MCF 10A (cell line): ENCODE measurements at regions not wholly inside any gene's neighbourhood (a gene's known extent, or its start where the extent isn't known, plus 50 kb on each side); places are given as distances from the start of the nearest gene placed in this dataset.

ENCODE experiments used
- BruUV-seq: library from RNA; stranded (reverse); fragments of 400-500 nt; replicated peaks from 2 replicates; lab custom pipeline; 2021; lab: Mats Ljungman, UMichigan
- CTCF ChIA-PET: fragments of 300-600 bp; sonication (Branson Sonifier 250); formaldehyde crosslinking; extraction: SDS; loops from one replicate; lab custom pipeline; 2021; ENCODE audit warnings: antibody characterized with exemption, inconsistent platforms; lab: Yijun Ruan, JAX
- POLR2A ChIA-PET: fragments of 300-600, 350-650 bp; sonication (Branson Sonifier 250); formaldehyde crosslinking; extraction: SDS; loops from one replicate; lab custom pipeline; 2020; ENCODE audit warnings: antibody characterized with exemption, inconsistent platforms; lab: Yijun Ruan, JAX
- DNase-seq: peaks from one replicate; pipeline ENCODE4 v3.0.0-alpha.2; 2018; ENCODE audit not compliant: unreplicated experiment
- H3K27ac Mint-ChIP-seq: one replicate; pipeline ENCODE4 v1.8.0; 2022; ENCODE audit warnings: mild to moderate bottlenecking, low read depth, mixed read lengths; ENCODE audit not compliant: unreplicated experiment
- H3K27me3 Mint-ChIP-seq: one replicate; pipeline ENCODE4 v1.8.0; 2022; ENCODE audit warnings: mixed read lengths; ENCODE audit not compliant: insufficient read depth, unreplicated experiment
- H3K36me3 Mint-ChIP-seq: one replicate; pipeline ENCODE4 v1.8.0; 2022; ENCODE audit warnings: mild to moderate bottlenecking, moderate library complexity, mixed read lengths; ENCODE audit not compliant: insufficient read depth, unreplicated experiment
- H3K4me1 Mint-ChIP-seq: one replicate; pipeline ENCODE4 v1.8.0; 2022; ENCODE audit warnings: mixed read lengths; ENCODE audit not compliant: insufficient read depth, unreplicated experiment
- H3K4me3 Mint-ChIP-seq: one replicate; pipeline ENCODE4 v1.8.0; 2022; ENCODE audit warnings: mild to moderate bottlenecking, moderate library complexity, mixed read lengths; ENCODE audit not compliant: unreplicated experiment
- H3K9me3 Mint-ChIP-seq: one replicate; pipeline ENCODE4 v1.8.0; 2022; ENCODE audit warnings: mixed read lengths; ENCODE audit not compliant: unreplicated experiment
- intact Hi-C: fragments of 100-400 bp; cut with micrococcal nuclease; formaldehyde crosslinking; loops from 2 replicates; pipeline ENCODE4 v1.14.1; 2022
- TF ChIP-seq, protein P1 (sequence below): fragments of 200-600 bp; IDR thresholded peaks from one replicate; pipeline ENCODE4 v1.8.0; 2022; ENCODE audit warnings: antibody characterized with exemption, mild to moderate bottlenecking; ENCODE audit not compliant: unreplicated experiment

DNA sequence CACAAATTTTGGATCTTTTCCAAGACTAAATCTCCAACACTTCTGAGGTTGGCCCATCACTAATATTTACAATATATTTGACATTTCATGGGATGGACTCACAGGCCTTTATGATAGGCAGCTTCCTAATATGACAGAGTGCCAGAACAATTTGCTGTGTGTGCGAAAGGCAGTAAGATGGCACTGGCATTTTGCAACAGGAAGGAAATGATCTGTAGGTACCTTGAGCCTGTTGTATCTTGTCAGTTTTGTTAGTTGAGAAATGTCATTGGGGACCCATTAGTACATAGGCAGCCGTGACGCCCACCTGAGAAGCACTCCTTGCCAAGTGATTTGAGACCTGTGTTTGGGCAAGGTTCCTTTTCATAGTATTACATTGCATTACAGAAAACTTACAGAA is 153.4 kb upstream of the HEY2 start:
- Mint-ChIP-seq H3K27ac (no peak overlapping the region), H3K27me3 (peaks cover 40% of the 10 kb centered on the region), H3K4me1 (peaks cover 8% of the 10 kb centered on the region), H3K36me3 (no peaks in the 10 kb centered on the region), H3K9me3 (no peaks in the 10 kb centered on the region), H3K4me3 (no peak overlapping the region)
- POLR2A ChIA-PET, result interaction anchor here (0.7 kb wide), 1 partner anchor 204 kb away, joined by 3 read pairs; no protein-coding TSS in a partner anchor
- DNase-seq, result peak; percentile 63
- TF ChIP-seq, protein P1, sequence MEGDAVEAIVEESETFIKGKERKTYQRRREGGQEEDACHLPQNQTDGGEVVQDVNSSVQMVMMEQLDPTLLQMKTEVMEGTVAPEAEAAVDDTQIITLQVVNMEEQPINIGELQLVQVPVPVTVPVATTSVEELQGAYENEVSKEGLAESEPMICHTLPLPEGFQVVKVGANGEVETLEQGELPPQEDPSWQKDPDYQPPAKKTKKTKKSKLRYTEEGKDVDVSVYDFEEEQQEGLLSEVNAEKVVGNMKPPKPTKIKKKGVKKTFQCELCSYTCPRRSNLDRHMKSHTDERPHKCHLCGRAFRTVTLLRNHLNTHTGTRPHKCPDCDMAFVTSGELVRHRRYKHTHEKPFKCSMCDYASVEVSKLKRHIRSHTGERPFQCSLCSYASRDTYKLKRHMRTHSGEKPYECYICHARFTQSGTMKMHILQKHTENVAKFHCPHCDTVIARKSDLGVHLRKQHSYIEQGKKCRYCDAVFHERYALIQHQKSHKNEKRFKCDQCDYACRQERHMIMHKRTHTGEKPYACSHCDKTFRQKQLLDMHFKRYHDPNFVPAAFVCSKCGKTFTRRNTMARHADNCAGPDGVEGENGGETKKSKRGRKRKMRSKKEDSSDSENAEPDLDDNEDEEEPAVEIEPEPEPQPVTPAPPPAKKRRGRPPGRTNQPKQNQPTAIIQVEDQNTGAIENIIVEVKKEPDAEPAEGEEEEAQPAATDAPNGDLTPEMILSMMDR, result no peak
- BruUV-seq, result no TSS peak
- CTCF ChIA-PET, result interaction anchor here (0.6 kb wide), 1 partner anchor 29 kb away, joined by 3 read pairs; no protein-coding TSS in a partner anchor
- intact Hi-C loops, result no loop called here

DNA sequence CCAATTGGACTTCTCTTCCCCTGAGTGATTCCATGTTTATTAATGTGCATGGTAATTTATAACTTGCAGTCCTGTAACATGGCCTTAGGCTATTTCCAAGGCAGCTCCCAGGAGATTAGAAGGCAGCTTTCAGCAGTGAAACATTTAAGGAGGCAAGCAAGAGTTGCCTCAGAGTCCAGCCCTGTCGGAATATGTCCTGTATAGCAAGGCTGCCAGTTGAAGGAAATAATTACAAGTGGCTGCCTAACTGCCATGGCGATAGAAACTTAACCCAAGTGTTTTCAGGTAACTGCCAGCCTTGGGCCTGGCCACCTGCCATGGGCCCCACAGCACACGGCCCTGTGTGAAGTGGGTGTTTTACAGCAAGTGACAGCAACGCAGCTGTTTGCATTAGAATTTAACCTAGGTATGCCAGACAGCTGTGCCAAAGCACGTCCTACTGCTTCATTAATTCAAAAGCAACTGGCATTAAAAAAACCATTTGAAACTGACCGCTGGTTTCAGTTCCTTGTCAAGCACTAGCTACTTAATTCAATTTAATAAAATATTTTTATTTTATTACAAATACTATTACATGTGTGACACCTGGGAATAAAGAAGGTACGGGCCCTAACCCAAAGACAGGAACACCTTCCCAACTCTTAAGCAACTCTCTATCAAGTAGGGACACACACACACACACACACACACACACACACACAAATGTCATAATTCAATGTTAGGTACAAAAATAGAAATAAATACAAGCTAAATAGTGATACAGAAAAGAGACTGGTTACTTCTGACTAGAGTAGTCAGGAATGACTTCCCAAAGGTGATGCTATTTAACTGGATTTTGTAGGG is 151.8 kb upstream of the HEY2 start:
- Mint-ChIP-seq H3K9me3 (no peaks in the 10 kb centered on the region), H3K27me3 (peaks cover 44% of the 10 kb centered on the region), H3K36me3 (no peaks in the 10 kb centered on the region), H3K4me3 (no peak overlapping the region), H3K4me1 (peaks cover 8% of the 10 kb centered on the region), H3K27ac (no peak overlapping the region)
- TF ChIP-seq, protein P1, result no peak
- intact Hi-C loops, result no loop called here
- no TSS peak for BruUV-seq
- DNase-seq, result no peak
- ChIA-PET CTCF (interaction anchor here (0.6 to 0.8 kb wide), 2 partner anchors 159 to 484 kb away, joined by 3 read pairs; no protein-coding TSS in a partner anchor), POLR2A (interaction anchor here (1.0 kb wide), 1 partner anchor 35 kb away, joined by 3 read pairs; no protein-coding TSS in a partner anchor)

DNA sequence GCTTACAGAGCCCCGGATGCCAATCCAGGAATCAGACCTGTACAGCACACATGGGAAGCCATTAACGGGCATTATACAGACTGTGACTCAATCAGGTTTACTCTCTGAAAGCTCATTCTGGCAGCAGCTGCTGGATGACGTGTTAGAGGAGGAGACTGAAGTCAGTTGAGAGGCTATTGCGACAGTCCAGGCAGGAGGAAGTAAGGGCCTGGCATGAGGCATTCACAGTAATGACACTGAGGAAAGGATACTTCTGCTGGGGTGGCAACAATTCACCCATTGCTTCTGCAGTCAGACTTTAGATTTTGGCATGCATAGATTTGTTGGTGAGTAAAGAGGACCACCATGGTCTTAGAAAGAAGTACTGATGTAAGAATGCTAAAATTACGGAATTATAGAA is 151.0 kb upstream of the HEY2 start:
- no TSS peak for BruUV-seq
- ChIA-PET POLR2A (interaction anchor here (1.0 kb wide), 1 partner anchor 36 kb away, joined by 3 read pairs; no protein-coding TSS in a partner anchor), CTCF (no interaction called here)
- Mint-ChIP-seq H3K36me3 (no peaks in the 10 kb centered on the region), H3K4me1 (peaks cover 8% of the 10 kb centered on the region), H3K4me3 (no peak overlapping the region), H3K9me3 (no peaks in the 10 kb centered on the region), H3K27ac (no peak overlapping the region), H3K27me3 (peaks cover 44% of the 10 kb centered on the region)
- DNase-seq, result peak; percentile 89
- intact Hi-C loops, result no loop called here
- TF ChIP-seq, protein P1, result no peak

DNA sequence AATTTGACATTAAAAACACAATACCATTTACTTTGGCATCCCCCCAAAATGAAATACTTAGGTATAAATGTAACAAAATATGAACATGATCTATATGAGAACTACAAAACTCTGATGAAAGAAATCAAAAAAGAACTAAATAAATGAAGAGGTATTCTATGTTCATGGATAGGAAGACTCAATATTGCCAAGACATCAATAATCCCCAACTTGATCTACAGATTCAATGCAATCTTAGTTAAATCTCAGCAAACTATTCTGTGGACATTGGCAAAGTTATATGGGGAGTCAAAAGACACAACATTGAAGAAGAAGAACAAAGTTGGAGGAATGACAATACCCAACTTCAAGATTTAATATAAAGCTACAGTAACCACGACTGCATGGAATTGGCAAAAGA is 145.2 kb upstream of the HEY2 start:
- Mint-ChIP-seq H3K4me1 (no peaks in the 10 kb centered on the region), H3K9me3 (peaks cover 10% of the 10 kb centered on the region), H3K27ac (no peak overlapping the region), H3K4me3 (no peak overlapping the region), H3K36me3 (no peaks in the 10 kb centered on the region), H3K27me3 (peaks cover 71% of the 10 kb centered on the region)
- ChIA-PET POLR2A (no interaction called here), CTCF (no interaction called here)
- no TSS peak for BruUV-seq
- DNase-seq, result no peak
- intact Hi-C loops, result no loop called here
- TF ChIP-seq, protein P1, result no peak
